Astrocyte (in vitro differentiated cells and primary cell): ENCODE measurements at regions not wholly inside any gene's neighbourhood (a gene's known extent, or its start where the extent isn't known, plus 50 kb on each side); places are given as distances from the start of the nearest gene placed in this dataset.

Source experiments
- CTCF ChIP-seq: IDR thresholded peaks from 2 replicates; pipeline ENCODE4 v1.5.1; 2011; ENCODE audit warnings: low read depth, mild to moderate bottlenecking, inconsistent platforms, low read length, moderate library complexity; ENCODE audit not compliant: insufficient read depth
- EZH2 ChIP-seq: IDR thresholded peaks from 2 replicates; pipeline ENCODE4 v1.6.1; 2012; ENCODE audit warnings: mild to moderate bottlenecking, low read length, inconsistent platforms; ENCODE audit not compliant: insufficient read depth

GRCh38 chrX:88660836-88661235 is 86.2 kb upstream of the CPXCR1 start:
- TF ChIP-seq CTCF (no peak), EZH2 (no peak)
